Liver (tissue), 7 donors: ENCODE measurements at regions not wholly inside any gene's neighbourhood (a gene's known extent, or its start where the extent isn't known, plus 50 kb on each side); places are given as distances from the start of the nearest gene placed in this dataset.
"Not testable (repeated sequence)": the region's sequence is repeated elsewhere in the genome, so short reads cannot be mapped to it uniquely, and the experiment has no call there.

Source experiments
- DNase-seq: peaks from one replicate; pipeline ENCODE4 v3.0.0-alpha.2; 2017; ENCODE audit warnings: low spot score
- H3K27ac ChIP-seq, 2 donors: one replicate each; pipeline ENCODE4 v1.7.0; 2013; ENCODE audit warnings: inconsistent platforms in 2 of 2, low read length in 2 of 2, control low read depth in 1 of 2, low read depth in 1 of 2, mild to moderate bottlenecking in 1 of 2
- H3K27me3 ChIP-seq, 4 donors: one replicate each; pipeline versions ENCODE4 v1.6.1 to v1.7.0; 2013; ENCODE audit warnings: low read length in 3 of 4, inconsistent platforms in 1 of 4, mild to moderate bottlenecking in 1 of 4, moderate library complexity in 1 of 4; ENCODE audit not compliant: control insufficient read depth in 4 of 4, insufficient read depth in 4 of 4
- H3K36me3 ChIP-seq, 4 donors: one replicate each; pipeline versions ENCODE4 v1.6.1 to v1.7.0; 2013; ENCODE audit warnings: low read length in 3 of 4, mild to moderate bottlenecking in 3 of 4, low read depth in 1 of 4, moderate library complexity in 1 of 4; ENCODE audit not compliant: control insufficient read depth in 4 of 4, insufficient read depth in 3 of 4
- H3K4me1 ChIP-seq, 4 donors: one replicate each; pipeline versions ENCODE4 v1.6.1 to v1.7.0; 2013; ENCODE audit warnings: low read length in 3 of 4, mild to moderate bottlenecking in 3 of 4, moderate library complexity in 1 of 4; ENCODE audit not compliant: control insufficient read depth in 4 of 4, insufficient read depth in 4 of 4
- H3K4me3 ChIP-seq, 3 donors: one replicate each; pipeline versions ENCODE4 v1.6.1 to v1.7.0; 2013; ENCODE audit warnings: low read length in 3 of 3, control low read depth in 1 of 3, low read depth in 1 of 3, mild to moderate bottlenecking in 1 of 3
- H3K9ac ChIP-seq, 2 donors: one replicate each; pipeline ENCODE4 v1.7.0; 2013; ENCODE audit warnings: low read length in 2 of 2, mild to moderate bottlenecking in 2 of 2, moderate library complexity in 2 of 2, control low read depth in 1 of 2, low read depth in 1 of 2
- H3K9me3 ChIP-seq, 4 donors: one replicate each; pipeline versions ENCODE4 v1.6.1 to v1.7.0; 2013; ENCODE audit warnings: low read length in 3 of 4; ENCODE audit not compliant: control insufficient read depth in 4 of 4
- ATF3 ChIP-seq: IDR thresholded peaks from 2 replicates; pipeline ENCODE4 v1.6.1; 2016; ENCODE audit warnings: antibody characterized with exemption
- FOXA2 ChIP-seq: IDR thresholded peaks from 2 replicates; pipeline ENCODE4 v1.6.1; 2016; ENCODE audit warnings: antibody characterized with exemption
- HNF4A ChIP-seq, 2 donors: conservative IDR thresholded peaks; 2 replicates each; pipeline ENCODE4 v1.6.1; 2016; ENCODE audit warnings: antibody characterized with exemption in 2 of 2, mild to moderate bottlenecking in 2 of 2
- JUND ChIP-seq, 2 donors: IDR thresholded peaks; 2 replicates each; pipeline ENCODE4 v1.6.1; 2016; ENCODE audit warnings: antibody characterized with exemption in 2 of 2
- MAX ChIP-seq: IDR thresholded peaks from 2 replicates; pipeline ENCODE4 v1.6.1; 2016; ENCODE audit warnings: antibody characterized with exemption
- RXRA ChIP-seq, 2 donors: IDR thresholded peaks; 2 replicates each; pipeline ENCODE4 v1.6.1; 2017 to 2018; ENCODE audit warnings: antibody characterized with exemption in 2 of 2, mild to moderate bottlenecking in 1 of 2
- ZBTB33 ChIP-seq: IDR thresholded peaks from 2 replicates; pipeline ENCODE4 v1.6.1; 2016; ENCODE audit warnings: antibody characterized with exemption
- WGBS: extraction: QIAGEN DNeasy Blood & Tissue Kit; methylation state at CpG from one replicate; pipeline ENCODE4 v1.1.7; 2013; 5-methylcytosine and 5-hydroxymethylcytosine counted together
- donor health status: healthy.
- donor health status: healthy.
- donor health status: healthy.
- donor health status: healthy.

- WGBS: 82% methylated on average over 4 of the region's 4 CpGs
- no peak overlapping the region for H3K9ac ChIP-seq
- no peaks in the 10 kb centered on the region for H3K36me3 ChIP-seq
- no peaks in the 10 kb centered on the region for H3K27me3 ChIP-seq
- TF ChIP-seq RXRA (IDR thresholded peaks at IDR 0.05): no peak
- no peak for TF ChIP-seq HNF4A (conservative IDR thresholded peaks at IDR 0.05)
- no peak for TF ChIP-seq FOXA2
- TF ChIP-seq ZBTB33: no peak
- TF ChIP-seq ATF3: no peak
- no peak for TF ChIP-seq MAX
- TF ChIP-seq JUND (IDR thresholded peaks at IDR 0.05): no peak
- H3K4me3 ChIP-seq: no peak overlapping the region
- H3K4me1 ChIP-seq: no peaks in the 10 kb centered on the region
- no peak overlapping the region for H3K27ac ChIP-seq
- DNase-seq: no peak
- no peaks in the 10 kb centered on the region for H3K9me3 ChIP-seq
Measured at GRCh38 chrY:12444200-12444599, 256.8 kb upstream of the USP9Y start.

- H3K9ac ChIP-seq, DNase-seq, H3K27me3 ChIP-seq, H3K9me3 ChIP-seq, H3K4me1 ChIP-seq, H3K27ac ChIP-seq, H3K36me3 ChIP-seq, H3K4me3 ChIP-seq: not testable (repeated sequence)
- 90% methylated on average over 27 of the region's 27 CpGs for WGBS
Measured at GRCh38 chrY:12446486-12447265, 254.4 kb upstream of the USP9Y start.

- not testable (repeated sequence) for H3K4me1 ChIP-seq, H3K9ac ChIP-seq, H3K27ac ChIP-seq, H3K36me3 ChIP-seq, H3K27me3 ChIP-seq, H3K4me3 ChIP-seq, DNase-seq, H3K9me3 ChIP-seq
- WGBS: 50% methylated on average over 5 of the region's 6 CpGs
Measured at GRCh38 chrY:12448561-12448960, 252.5 kb upstream of the USP9Y start.

- H3K4me1 ChIP-seq, H3K27me3 ChIP-seq, H3K4me3 ChIP-seq, H3K36me3 ChIP-seq, H3K27ac ChIP-seq, H3K9ac ChIP-seq, DNase-seq, H3K9me3 ChIP-seq: not testable (repeated sequence)
- WGBS: 96% methylated on average over 26 of the region's 26 CpGs
Measured at GRCh38 chrY:12453318-12453717, 247.7 kb upstream of the USP9Y start.
